ENCODE measurements at regions not wholly inside any gene's neighbourhood (a gene's known extent, or its start where the extent isn't known, plus 50 kb on each side); places are given as distances from the start of the nearest gene placed in this dataset.

GRCh38 chr3:110752307-110752706, 319.3 kb upstream of the NECTIN3 start:
- TF ChIP-seq CTCF (IDR thresholded peaks at IDR 0.05; ENCODE audit: poor library complexity, severe bottlenecking) (no peak), EZH2 (IDR thresholded peaks at IDR 0.05; ENCODE audit: borderline replicate concordance, insufficient read depth, low read length, poor library complexity, severe bottlenecking) (no peak)
